GM13977 (cell line): ENCODE measurements at regions not wholly inside any gene's neighbourhood (a gene's known extent, or its start where the extent isn't known, plus 50 kb on each side); places are given as distances from the start of the nearest gene placed in this dataset.

Source experiments
- DNase-seq: peaks from one replicate; pipeline ENCODE4 v3.0.0; 2012; ENCODE audit warnings: low spot score
- in situ Hi-C: fragments of 300-500 bp; cut with MboI; formaldehyde crosslinking; loops from one replicate; pipeline ENCODE4 v1.12.0; 2022; ENCODE audit warnings: low sequenced_read_pairs, low pct_unique_long_range_greater_than_20kb, mixed read lengths, inconsistent platforms; ENCODE audit not compliant: unreplicated experiment
- TF ChIP-seq, protein P1 (sequence below): IDR thresholded peaks from 2 replicates; pipeline ENCODE4 v1.5.1; 2012; ENCODE audit warnings: mild to moderate bottlenecking, control low read depth; ENCODE audit not compliant: insufficient read depth; ENCODE audit errors: extremely low read depth, missing control alignments

DNA sequence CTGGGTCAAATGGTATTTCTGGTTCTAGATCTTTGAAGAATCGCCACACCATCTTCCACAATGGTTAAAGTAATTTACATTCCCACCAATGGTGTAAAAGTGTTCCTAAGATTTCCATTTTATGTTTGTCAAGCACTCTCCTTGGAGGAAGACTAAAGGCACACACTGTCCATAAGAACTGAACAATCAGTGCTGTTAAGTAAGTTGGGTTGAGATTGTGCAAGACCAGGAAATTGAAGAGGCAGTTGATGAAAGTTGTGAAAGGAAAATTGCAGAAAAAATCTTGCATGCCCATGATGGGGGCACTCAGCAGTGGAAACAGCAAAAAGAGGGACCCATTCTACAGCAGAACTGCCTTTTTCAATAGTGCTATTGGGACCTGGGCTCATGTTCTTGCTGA is 323.6 kb downstream of the DLEU7 start:
- in situ Hi-C loops: no loop called here

DNA sequence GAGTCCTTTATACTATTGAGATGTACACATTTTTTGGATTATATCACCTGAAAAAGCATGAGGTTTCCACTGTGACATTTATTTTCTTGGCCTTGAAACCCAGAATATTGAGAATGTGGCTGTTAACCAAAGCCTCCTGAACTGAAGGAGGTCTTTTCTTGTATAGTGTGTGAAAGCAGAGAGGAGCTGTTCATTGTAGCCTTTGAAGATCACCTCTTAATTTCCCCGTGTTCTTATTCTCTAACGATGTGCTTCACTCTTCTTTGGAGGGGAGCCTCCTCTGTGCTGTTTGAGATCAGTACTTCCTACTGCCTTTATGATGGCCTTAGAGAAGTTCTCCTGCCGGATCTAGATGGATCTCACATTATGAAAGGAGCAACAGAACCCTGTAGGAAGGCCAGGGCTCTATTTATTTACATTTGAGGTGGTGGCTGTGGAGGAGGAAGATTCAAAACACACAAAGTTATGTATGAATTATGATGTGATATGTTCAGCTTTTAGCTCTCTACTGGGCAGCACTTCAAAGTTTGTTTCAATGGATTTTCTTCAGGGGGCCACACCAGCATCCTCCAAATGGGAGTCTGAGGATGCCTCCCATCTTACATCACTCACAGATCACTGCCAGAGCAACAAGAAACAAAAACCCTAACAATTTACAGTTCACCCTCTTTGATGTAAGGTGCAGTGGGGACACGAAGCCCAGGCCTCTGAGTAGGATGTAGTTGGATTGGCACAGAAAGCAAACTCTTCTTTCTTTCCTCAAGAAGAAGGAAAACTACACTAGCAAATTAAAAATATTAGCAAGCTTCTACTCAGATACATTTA is 322.3 kb downstream of the DLEU7 start:
- TF ChIP-seq, protein P1, sequence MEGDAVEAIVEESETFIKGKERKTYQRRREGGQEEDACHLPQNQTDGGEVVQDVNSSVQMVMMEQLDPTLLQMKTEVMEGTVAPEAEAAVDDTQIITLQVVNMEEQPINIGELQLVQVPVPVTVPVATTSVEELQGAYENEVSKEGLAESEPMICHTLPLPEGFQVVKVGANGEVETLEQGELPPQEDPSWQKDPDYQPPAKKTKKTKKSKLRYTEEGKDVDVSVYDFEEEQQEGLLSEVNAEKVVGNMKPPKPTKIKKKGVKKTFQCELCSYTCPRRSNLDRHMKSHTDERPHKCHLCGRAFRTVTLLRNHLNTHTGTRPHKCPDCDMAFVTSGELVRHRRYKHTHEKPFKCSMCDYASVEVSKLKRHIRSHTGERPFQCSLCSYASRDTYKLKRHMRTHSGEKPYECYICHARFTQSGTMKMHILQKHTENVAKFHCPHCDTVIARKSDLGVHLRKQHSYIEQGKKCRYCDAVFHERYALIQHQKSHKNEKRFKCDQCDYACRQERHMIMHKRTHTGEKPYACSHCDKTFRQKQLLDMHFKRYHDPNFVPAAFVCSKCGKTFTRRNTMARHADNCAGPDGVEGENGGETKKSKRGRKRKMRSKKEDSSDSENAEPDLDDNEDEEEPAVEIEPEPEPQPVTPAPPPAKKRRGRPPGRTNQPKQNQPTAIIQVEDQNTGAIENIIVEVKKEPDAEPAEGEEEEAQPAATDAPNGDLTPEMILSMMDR: no peak

More for the DNA sequence above, 323.6 kb downstream of the DLEU7 start:
- no peak for DNase-seq
- TF ChIP-seq, protein P1: no peak

DNA sequence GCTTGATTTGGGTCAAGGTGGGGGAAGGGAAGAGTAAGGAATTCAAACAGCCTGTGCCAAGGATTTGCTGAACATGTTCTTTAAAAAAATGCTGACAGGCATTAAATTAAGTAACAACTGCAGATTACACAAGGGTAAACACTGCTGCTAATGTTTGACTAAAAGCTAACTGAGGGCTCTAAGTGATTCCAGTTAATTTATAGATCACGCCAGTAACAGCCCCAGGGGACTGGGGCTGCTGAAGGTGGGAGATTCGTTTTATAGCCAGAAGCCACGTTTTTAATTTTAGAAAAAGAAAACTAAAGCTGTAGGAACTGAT is 321.7 kb downstream of the DLEU7 start:
- DNase-seq: no peak
- TF ChIP-seq, protein P1: no peak
- in situ Hi-C loops: no loop called here

More for the DNA sequence above, 322.3 kb downstream of the DLEU7 start:
- in situ Hi-C loops: no loop called here
- DNase-seq: no peak

DNA sequence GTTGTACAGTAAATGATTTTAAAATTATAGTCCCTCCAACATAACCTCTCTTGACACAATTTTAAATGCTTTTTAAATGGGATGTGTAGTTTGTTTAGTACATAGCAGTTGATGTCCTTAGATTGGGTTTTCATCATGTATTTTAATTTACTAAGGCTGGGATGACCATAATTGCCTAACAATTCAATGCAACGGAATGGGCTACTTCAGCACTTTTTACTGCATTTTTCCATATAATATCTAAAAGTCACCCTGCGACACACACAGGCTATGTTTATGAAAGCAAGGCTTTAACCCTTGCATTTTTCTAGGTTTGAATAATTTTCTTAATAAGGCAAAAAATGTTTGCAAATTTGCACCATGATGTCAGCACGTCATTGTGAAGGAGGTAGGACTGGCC is 321.0 kb downstream of the DLEU7 start:
- in situ Hi-C loops: no loop called here
- DNase-seq: no peak
- TF ChIP-seq, protein P1: no peak

DNA sequence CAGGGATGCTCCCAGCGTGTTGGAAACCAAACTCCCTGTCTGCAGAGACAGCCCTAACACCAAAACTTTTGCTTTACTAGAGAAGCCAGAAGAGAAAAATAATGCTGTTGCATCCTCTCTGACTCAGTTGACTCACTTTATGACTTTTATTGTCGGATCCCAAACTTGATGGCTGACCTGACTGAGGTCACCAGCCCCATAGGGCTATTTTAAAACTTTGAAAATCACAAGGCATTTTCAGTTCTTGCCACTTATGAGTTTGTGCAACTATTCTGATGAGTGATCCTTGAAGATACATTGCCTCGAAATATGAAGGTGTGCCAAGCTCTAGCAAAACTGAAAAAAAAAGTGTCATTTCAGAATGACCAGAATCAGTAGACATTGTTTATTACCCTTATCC is 320.2 kb downstream of the DLEU7 start:
- in situ Hi-C loops: no loop called here
- TF ChIP-seq, protein P1: no peak
- no peak for DNase-seq

DNA sequence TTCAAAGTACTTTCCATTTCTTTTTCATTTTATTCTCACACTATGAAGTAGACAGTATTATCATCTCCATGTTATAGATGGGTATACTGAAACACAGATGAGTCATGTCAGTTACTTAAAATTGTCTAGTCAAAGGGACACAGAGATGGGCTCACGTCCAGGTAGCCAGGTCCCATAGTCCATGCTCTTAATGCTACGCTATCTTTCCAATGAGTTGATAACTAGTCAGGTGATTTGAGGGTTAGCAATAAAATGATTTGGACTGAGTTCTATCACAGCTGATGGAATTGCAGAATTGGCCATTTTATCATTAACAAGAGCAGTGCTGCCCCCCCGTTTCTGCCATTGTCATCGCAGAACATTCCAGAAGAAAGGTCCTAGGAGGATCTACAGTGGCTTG is 318.9 kb downstream of the DLEU7 start:
- no peak for DNase-seq
- TF ChIP-seq, protein P1: no peak
- in situ Hi-C loops: no loop called here

DNA sequence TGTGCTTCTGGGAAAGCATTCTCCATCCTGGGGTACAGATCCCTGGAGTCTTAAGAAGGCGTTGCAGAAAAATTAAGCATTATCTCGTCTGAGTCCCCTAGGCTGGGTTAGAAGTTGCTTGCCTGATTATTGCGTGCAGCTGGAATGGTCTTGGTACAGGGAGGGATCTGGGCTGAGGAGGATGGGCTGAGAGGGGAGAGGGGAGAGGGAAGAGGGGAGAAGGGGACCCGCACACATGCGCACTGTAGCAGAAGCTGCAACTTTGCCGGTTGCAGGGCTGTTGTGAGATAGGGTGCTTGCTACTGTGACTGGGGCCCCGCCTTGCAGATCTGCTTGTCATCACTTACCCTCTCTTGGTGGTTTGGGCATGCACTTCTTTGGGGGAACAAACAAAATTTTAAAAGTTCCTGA is 316.8 kb downstream of the DLEU7 start:
- DNase-seq: no peak
- TF ChIP-seq, protein P1: no peak
- in situ Hi-C loops: loop anchor here (25.0 kb wide), 1 partner anchor 539 kb away; the partner anchor contains the start of gene TRIM13
